KMS-11 (cell line): ENCODE measurements at regions not wholly inside any gene's neighbourhood (a gene's known extent, or its start where the extent isn't known, plus 50 kb on each side); places are given as distances from the start of the nearest gene placed in this dataset.
A peak's percentile ranks its signal among the peaks of the same experiment; 100 is the strongest.
"Not testable (repeated sequence)": the region's sequence is repeated elsewhere in the genome, so short reads cannot be mapped to it uniquely, and the experiment has no call there.

Experiments
- H2AFZ ChIP-seq: fragments of 200-600 bp; sonication (generic); 2 replicates; pipeline ENCODE4 v1.6.1; 2016; ENCODE audit warnings: antibody characterized with exemption, mixed run types, low read depth
- H3K27ac ChIP-seq: fragments of 200-600 bp; sonication (generic); 2 replicates; pipeline ENCODE4 v1.6.1; 2016; ENCODE audit warnings: mild to moderate bottlenecking, mixed run types
- H3K27me3 ChIP-seq: fragments of 200-600 bp; sonication (generic); 2 replicates; pipeline ENCODE4 v1.6.1; 2017; ENCODE audit warnings: mild to moderate bottlenecking, low read depth, mixed run types, moderate library complexity; ENCODE audit not compliant: insufficient read depth
- H3K36me3 ChIP-seq: fragments of 200-600 bp; sonication (generic); 2 replicates; pipeline ENCODE4 v1.6.1; 2017; ENCODE audit warnings: mild to moderate bottlenecking, mixed run types; ENCODE audit not compliant: insufficient read depth
- H3K4me1 ChIP-seq: fragments of 200-600 bp; sonication (generic); 2 replicates; pipeline ENCODE4 v1.6.1; 2016; ENCODE audit warnings: mild to moderate bottlenecking, low read depth, mixed run types; ENCODE audit not compliant: poor library complexity, severe bottlenecking
- H3K4me2 ChIP-seq: fragments of 200-600 bp; sonication (generic); 2 replicates; pipeline ENCODE4 v1.7.0; 2016; ENCODE audit warnings: mild to moderate bottlenecking, mixed run types
- H3K4me3 ChIP-seq: fragments of 200-600 bp; sonication (generic); IDR thresholded peaks from 2 replicates; pipeline ENCODE4 v1.6.1; 2017; ENCODE audit warnings: low read depth, low read length, mixed read lengths; ENCODE audit not compliant: insufficient read depth
- H3K79me2 ChIP-seq: fragments of 200-600 bp; sonication (generic); 2 replicates; pipeline ENCODE4 v1.6.1; 2016; ENCODE audit warnings: low read depth, mixed run types; ENCODE audit not compliant: insufficient read depth
- H3K9ac ChIP-seq: fragments of 200-600 bp; sonication (generic); 2 replicates; pipeline ENCODE4 v1.6.1; 2016; ENCODE audit warnings: mild to moderate bottlenecking, mixed run types
- H4K20me1 ChIP-seq: fragments of 200-600 bp; sonication (generic); 2 replicates; pipeline ENCODE4 v1.6.1; 2016; ENCODE audit warnings: mild to moderate bottlenecking, mixed run types; ENCODE audit not compliant: insufficient read depth
- TF ChIP-seq, protein P1 (sequence below): fragments of 200-600 bp; sonication (generic); conservative IDR thresholded peaks from 2 replicates; pipeline ENCODE4 v1.6.1; 2017; ENCODE audit warnings: low read depth, mild to moderate bottlenecking, antibody characterized with exemption, low read length, moderate library complexity, mixed read lengths

DNA sequence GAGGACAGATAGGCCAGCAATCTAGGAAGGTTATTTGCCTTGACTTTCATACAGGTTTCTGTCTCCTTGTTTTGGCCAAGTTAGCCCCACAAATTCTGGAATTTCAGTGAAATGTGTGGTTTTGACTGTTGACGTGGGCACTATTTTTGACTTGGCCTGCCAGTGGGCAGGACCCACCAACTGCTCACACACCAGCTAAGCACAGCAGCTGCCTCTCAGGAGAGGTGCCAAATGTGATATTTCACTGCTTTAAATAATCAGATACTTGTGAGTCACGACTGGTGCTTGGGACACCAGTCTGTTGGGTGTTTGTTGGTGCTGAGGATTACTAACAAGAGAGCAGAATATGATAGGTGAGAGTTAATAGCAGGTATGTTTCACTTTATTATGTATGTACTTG is 409.7 kb upstream of the MTPN start:
- H3K9ac ChIP-seq = no peak overlapping the region
- no peaks in the 10 kb centered on the region for H3K4me1 ChIP-seq
- no peaks in the 10 kb centered on the region for H3K36me3 ChIP-seq
- H3K27ac ChIP-seq = no peak overlapping the region
- no peaks in the 10 kb centered on the region for H3K79me2 ChIP-seq
- no peak overlapping the region for H3K4me2 ChIP-seq
- H3K4me3 ChIP-seq = no peak overlapping the region
- TF ChIP-seq, protein P1, sequence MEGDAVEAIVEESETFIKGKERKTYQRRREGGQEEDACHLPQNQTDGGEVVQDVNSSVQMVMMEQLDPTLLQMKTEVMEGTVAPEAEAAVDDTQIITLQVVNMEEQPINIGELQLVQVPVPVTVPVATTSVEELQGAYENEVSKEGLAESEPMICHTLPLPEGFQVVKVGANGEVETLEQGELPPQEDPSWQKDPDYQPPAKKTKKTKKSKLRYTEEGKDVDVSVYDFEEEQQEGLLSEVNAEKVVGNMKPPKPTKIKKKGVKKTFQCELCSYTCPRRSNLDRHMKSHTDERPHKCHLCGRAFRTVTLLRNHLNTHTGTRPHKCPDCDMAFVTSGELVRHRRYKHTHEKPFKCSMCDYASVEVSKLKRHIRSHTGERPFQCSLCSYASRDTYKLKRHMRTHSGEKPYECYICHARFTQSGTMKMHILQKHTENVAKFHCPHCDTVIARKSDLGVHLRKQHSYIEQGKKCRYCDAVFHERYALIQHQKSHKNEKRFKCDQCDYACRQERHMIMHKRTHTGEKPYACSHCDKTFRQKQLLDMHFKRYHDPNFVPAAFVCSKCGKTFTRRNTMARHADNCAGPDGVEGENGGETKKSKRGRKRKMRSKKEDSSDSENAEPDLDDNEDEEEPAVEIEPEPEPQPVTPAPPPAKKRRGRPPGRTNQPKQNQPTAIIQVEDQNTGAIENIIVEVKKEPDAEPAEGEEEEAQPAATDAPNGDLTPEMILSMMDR = no peak
- H3K27me3 ChIP-seq = no peaks in the 10 kb centered on the region
- H4K20me1 ChIP-seq = no peaks in the 10 kb centered on the region
- H2AFZ ChIP-seq = no peak overlapping the region

DNA sequence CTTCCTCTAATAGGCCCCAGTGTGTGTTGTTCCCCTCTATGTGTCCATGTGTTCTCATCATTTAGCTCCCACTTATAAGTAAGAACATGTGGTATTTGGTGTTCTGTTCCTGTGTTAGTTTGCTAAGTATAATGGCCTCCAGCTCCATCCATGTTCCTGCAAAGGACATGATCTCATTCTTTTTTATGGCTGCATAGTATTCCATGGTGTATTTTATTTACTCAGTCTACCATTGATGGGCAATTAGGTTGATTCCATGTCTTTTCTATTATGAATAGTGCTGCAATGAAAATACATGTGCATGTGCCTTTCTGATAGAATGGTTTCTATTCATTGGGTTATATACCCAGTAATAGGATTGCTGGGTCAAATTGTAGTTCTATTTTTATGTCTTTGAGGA is 394.2 kb upstream of the MTPN start:
- not testable (repeated sequence) for H3K36me3 ChIP-seq, H2AFZ ChIP-seq, H3K27ac ChIP-seq, H3K27me3 ChIP-seq, H4K20me1 ChIP-seq, H3K9ac ChIP-seq, H3K4me1 ChIP-seq, H3K79me2 ChIP-seq, H3K4me3 ChIP-seq, H3K4me2 ChIP-seq

DNA sequence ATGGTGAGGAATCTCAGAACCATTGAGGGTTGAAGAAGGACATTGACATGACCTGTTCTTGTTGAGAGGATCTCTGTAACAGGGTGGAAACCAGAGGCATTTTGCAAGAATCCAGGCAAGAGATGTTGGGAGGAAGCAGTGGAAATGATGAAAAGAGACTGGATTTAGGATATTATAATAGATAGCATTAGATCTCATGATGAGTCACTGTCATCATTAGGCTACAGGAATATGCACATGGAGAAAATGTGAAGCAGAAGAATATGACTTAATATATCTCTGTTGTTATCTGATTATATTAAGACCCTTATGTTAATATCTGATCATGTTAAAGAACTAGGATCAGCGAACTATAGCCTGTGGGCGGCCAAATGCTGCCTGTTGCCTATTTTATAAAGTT is 393.0 kb upstream of the MTPN start:
- TF ChIP-seq, protein P1 = no peak
- Histone ChIP-seq H3K36me3 (no peaks in the 10 kb centered on the region), H2AFZ (no peak overlapping the region), H3K4me1 (no peaks in the 10 kb centered on the region), H3K27ac (no peak overlapping the region), H3K27me3 (no peaks in the 10 kb centered on the region), H3K9ac (no peak overlapping the region), H3K4me3 (no peak overlapping the region), H3K4me2 (no peak overlapping the region), H3K79me2 (no peaks in the 10 kb centered on the region), H4K20me1 (no peaks in the 10 kb centered on the region)

DNA sequence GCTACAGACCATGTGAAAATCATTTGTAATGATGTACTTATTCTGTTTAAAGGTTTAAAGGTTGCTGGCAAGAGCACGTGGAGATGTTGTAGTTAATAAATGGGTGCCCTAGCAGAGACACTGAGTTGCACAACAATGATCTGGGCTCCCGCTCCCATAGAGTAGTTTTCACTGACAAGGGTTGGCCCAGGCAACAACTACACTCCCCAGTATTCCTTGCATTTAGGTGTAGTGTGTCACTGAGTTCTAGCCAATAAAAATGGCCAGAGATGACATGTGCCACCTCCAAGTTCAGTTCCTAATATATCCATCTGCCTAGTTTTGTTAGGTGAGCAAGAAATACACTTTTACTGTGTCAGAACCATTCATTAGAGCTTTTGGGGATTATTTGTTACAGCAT is 392.1 kb upstream of the MTPN start:
- Histone ChIP-seq H3K4me1 (no peaks in the 10 kb centered on the region), H3K4me3 (no peak overlapping the region), H3K79me2 (no peaks in the 10 kb centered on the region), H3K27me3 (no peaks in the 10 kb centered on the region), H3K9ac (no peak overlapping the region), H3K4me2 (no peak overlapping the region), H4K20me1 (no peaks in the 10 kb centered on the region), H2AFZ (no peak overlapping the region), H3K36me3 (no peaks in the 10 kb centered on the region), H3K27ac (no peak overlapping the region)
- TF ChIP-seq, protein P1 = no peak

DNA sequence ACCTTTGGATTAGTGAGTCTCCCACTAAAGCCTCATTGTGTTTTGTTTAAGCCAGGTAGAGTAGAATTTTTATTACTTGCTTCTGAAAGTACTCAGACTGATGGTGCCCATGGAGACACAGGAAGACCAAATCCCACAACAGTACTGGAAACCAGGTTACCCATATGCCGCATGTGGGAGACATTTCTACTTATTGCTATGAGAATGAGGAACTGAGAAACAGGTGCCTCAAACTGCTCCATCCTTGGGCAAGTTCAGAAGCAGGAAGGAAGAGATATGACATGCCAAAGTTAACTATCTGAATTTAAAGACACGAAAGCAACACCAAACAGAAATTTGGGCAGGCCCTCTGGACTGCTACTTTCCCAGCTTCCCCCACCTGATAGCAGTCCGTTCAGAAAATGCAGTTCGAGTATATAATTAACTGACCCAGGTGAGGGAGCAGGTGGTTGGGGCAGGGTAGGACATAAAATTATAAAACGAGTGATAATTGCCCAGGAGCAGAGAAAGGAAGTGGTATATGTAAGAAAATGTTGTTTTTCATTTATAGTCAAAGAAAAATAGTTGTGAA is 382.3 kb upstream of the MTPN start:
- TF ChIP-seq, protein P1 = no peak
- Histone ChIP-seq H3K27ac (peak overlapping the region; percentile 31; the same call in 1 of the 2 replicates), H2AFZ (no peak overlapping the region), H3K4me3 (no peak overlapping the region), H3K27me3 (no peaks in the 10 kb centered on the region), H3K4me1 (peaks cover 84% of the 10 kb centered on the region), H3K9ac (no peak overlapping the region), H3K36me3 (no peaks in the 10 kb centered on the region), H4K20me1 (no peaks in the 10 kb centered on the region), H3K79me2 (no peaks in the 10 kb centered on the region), H3K4me2 (peak overlapping the region; percentile 76)
